Uterus (tissue), 2 donors: ENCODE measurements at regions not wholly inside any gene's neighbourhood (a gene's known extent, or its start where the extent isn't known, plus 50 kb on each side); places are given as distances from the start of the nearest gene placed in this dataset.

Source experiments
- POLR2A ChIP-seq, 2 donors: fragments of 450-650 bp; IDR thresholded peaks; one replicate each; pipeline ENCODE4 v1.6.1; 2016; ENCODE audit warnings: antibody characterized with exemption in 2 of 2, mild to moderate bottlenecking in 1 of 2, moderate library complexity in 1 of 2
- TF ChIP-seq, protein P1 (sequence below), 4 experiments: fragments of 200-600 bp in 2 of 4; fragments of 450-650 bp in 2 of 4; sonication (generic) in 2 of 4; IDR thresholded peaks; one replicate each; pipeline ENCODE4 v1.5.1; 2016 to 2019; ENCODE audit warnings: antibody characterized with exemption in 4 of 4, mild to moderate bottlenecking in 2 of 4, moderate library complexity in 1 of 4

DNA sequence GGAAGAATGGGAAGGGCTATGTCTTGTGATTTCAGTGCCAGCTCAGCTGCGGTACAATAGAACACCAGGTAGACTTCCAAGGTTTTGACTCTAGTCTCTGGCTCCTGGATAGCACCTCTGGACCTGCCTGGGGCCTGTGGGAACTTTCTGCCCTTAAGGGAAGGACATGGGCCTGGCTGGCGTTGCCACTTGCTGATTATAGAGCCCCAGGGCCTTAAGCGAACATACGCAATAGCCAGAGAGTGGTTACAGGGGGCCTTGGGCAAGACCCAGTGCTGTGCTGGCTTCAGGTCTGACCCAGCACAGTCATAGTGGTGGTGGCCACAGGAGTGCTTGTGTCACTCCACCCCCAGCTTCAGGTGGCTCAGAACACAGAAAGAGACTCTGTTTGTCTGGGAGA, 131.1 kb upstream of the COL21A1 start:
- no peak for TF ChIP-seq POLR2A (IDR thresholded peaks at IDR 0.05)
- TF ChIP-seq, protein P1, sequence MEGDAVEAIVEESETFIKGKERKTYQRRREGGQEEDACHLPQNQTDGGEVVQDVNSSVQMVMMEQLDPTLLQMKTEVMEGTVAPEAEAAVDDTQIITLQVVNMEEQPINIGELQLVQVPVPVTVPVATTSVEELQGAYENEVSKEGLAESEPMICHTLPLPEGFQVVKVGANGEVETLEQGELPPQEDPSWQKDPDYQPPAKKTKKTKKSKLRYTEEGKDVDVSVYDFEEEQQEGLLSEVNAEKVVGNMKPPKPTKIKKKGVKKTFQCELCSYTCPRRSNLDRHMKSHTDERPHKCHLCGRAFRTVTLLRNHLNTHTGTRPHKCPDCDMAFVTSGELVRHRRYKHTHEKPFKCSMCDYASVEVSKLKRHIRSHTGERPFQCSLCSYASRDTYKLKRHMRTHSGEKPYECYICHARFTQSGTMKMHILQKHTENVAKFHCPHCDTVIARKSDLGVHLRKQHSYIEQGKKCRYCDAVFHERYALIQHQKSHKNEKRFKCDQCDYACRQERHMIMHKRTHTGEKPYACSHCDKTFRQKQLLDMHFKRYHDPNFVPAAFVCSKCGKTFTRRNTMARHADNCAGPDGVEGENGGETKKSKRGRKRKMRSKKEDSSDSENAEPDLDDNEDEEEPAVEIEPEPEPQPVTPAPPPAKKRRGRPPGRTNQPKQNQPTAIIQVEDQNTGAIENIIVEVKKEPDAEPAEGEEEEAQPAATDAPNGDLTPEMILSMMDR (IDR thresholded peaks at IDR 0.05) = no peak
